ENCODE measurements at regions not wholly inside any gene's neighbourhood (a gene's known extent, or its start where the extent isn't known, plus 50 kb on each side); places are given as distances from the start of the nearest gene placed in this dataset.

DNA sequence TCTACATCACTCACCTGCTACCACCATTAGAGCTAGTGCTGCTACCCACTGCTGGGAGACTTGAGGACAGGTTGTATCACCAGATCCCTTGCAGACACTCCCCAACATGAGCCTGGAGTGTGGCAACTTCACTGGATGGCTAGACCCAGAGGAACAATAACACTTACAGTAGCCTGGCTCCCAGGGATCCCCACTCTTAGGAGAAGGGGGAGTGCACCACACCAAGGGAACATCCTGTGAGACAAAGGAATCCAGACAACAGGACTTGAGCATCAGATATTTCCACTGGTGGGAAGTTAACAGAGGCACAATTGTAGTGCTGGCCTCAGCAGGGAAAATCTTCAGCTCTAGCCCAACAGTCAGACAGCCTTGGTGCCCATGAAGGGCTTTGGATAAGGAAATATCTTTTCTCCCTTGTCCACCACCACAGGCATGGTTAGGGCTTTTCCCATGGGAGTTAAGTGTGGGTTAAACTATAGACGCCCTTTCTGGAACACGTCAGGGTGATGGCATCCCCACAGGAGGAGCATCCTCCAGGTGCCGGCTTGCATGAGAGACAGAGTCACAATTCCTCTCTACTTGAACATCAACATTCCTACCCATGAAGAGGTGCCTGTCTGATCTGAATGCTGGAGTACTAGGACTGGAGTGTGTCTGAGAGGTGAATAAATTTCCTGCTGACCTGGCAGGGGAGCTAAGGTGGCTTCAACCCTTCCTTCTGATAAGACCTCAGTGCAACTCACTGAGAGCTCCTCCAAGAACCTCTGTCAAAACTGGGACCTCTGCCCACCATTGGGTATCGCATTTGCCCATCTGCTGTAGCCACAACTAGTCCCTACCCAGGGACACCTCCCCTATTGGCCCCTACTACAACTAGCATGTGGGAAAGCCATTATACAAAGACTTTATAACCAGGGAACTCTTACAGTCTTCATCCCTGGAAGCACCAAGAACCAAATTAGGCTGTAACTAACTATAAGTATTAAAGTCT lies 55.4 kb upstream of the SIRPG start:
- DNase-seq (ENCODE audit: low read depth) = no peak

DNA sequence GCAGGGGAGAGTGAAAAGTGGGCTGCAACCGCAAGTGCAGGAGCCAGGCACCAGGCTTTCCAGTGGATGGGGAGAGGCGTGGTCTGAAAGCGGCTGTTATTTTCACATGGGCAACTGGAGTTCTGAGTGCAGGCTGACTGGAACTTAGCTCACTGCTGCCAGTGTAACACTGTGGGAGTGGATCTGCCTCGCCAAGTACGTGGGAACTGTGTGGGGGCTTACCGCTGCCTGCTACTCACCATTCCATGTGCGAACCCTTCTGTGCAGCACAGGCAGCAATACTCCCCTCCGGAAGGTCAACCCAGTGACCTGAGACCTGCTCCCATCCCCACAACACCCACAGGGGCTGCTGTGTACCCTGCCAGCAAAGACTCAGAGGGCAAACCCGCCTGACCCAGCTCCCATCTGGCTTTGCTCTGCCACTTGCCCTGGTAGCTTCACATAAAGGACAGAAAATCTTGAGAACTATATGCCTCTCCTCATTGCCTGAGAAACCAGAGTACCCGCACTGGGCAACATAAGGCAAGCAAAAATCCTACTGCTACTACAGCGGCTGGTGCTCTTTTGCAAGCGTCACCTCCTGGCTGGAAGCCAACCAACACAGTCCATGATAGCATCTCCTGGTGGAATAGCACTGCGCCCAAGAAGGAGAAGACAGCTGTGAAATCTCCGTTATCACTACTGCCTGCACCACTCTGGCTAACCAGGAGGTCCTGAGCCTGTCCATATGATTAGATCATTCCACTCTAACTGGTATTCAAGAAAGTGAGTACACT lies 54.4 kb upstream of the SIRPG start:
- DNase-seq (ENCODE audit: low read depth) = no peak

DNA sequence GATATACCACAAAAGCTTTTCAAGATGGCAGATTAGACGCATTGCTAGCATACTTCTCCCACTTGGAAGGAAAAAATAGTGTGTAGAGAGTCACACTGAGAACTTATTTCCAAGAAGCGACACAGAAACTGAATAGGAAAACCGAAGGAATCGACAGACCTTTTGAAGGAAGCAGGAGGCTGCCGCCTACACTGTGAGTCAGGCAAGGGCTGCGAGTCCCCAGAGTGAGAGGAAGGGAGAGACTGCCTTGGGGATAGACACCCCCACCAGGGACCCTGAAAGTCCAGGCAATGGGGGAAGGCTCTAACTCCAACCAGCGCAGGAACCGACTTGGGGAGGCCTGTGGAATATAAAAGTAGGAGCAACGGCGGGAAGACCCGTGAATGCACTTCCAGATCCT lies 53.7 kb upstream of the SIRPG start:
- DNase-seq (ENCODE audit: low read depth) = no peak

DNA sequence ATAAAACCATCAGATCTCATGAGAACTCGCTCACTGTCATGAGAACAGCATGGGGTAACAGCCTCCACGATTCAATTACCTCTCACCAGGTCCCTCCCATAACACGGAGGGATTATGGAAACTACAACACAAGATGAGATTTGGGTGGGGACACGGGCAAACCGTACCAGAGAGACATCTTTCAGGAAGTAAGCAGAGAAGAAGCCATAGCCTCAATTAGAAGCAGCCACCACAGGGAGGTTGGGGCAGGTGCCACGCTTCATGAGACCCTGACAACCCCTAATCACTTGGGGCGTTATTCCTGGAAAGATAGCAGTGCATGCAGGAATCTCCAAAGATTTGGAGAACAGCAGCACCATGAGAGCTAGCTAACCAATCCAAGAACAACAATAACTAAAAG lies 52.9 kb upstream of the SIRPG start:
- no peak for DNase-seq (ENCODE audit: low read depth)

DNA sequence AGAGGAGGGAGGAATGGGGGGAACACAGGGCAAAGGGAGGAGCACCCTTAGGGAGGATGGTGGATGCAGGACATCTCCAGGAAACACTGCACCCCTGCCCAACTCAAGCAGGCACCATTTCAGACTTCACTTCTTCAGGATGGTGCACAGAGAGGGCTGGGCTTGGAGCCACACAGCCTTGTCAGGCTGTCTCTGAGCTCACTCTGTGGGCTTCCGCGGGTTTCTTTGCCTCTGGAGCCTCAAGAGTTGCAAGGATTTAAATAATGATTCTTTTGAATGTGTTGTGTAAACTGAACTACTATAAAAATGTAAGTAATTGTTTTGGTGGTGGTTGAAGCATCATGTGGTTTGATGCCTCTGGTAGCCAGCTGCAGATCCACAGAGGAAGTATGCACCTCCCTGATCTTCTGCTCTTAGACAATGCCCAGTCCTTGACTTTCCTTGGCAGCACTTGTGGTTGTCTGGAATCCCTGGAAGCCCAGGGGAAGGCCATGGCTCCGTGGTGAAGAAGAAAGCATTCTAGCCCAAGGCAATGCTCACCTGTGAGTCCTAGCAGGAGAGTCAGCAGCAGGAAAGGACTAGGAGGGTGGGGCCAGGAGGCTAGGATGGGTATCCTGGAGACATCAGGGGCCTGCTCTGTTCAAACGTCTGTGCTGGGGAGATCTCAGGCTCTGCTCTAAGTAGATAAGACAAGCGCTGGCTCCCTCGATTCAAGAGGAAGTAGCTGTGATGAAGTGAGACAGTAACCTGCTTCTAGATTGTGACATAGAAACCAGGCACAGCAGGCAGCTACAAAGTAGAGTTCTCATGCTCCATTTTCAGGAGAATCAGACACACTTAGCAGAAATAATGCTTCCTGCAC lies 50.2 kb upstream of the SIRPG start:
- DNase-seq (ENCODE audit: low read depth) = no peak

Data from stimulated activated CD8-positive, alpha-beta memory T cell treated with anti-CD3 and anti-CD28 coated beads, Interleukin-4, amount 100 ng/mL, for 24 hours (primary cell).